OCI-LY3 (cell line): ENCODE measurements at regions not wholly inside any gene's neighbourhood (a gene's known extent, or its start where the extent isn't known, plus 50 kb on each side); places are given as distances from the start of the nearest gene placed in this dataset.

ENCODE experiments used
- EZH2phosphoT487 ChIP-seq: fragments of 200-600 bp; shearing (Covaris generic); IDR thresholded peaks from 2 replicates; pipeline ENCODE4 v1.6.1; 2018; ENCODE audit warnings: antibody characterized with exemption, mixed run types, low read depth
- TF ChIP-seq, protein P1 (sequence below): fragments of 200-600, 300-600 bp; sonication (generic); IDR thresholded peaks from 2 replicates; pipeline ENCODE4 v1.5.1; 2014; ENCODE audit warnings: antibody characterized with exemption, low read length, low read depth

DNA sequence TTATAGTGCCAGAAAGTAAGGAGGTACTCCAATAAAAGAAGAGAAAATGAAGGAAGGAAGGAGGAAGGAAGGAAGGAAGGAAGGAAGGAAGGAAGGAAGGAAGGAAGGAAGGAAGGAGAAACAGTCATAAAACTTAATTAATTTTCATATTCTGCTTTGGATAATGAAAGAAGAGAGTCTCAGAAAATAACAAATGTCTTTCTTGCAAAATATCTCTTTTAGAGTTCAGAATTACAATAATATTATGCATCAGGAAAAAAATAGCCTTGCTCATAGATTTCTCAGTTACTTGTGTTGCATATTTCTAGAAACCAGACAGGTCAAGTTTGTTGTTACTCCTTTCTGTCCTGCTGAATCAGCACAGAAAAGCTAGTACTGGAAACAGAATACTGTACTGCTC lies 130.1 kb upstream of the DKK2 start:
- TF ChIP-seq, protein P1, sequence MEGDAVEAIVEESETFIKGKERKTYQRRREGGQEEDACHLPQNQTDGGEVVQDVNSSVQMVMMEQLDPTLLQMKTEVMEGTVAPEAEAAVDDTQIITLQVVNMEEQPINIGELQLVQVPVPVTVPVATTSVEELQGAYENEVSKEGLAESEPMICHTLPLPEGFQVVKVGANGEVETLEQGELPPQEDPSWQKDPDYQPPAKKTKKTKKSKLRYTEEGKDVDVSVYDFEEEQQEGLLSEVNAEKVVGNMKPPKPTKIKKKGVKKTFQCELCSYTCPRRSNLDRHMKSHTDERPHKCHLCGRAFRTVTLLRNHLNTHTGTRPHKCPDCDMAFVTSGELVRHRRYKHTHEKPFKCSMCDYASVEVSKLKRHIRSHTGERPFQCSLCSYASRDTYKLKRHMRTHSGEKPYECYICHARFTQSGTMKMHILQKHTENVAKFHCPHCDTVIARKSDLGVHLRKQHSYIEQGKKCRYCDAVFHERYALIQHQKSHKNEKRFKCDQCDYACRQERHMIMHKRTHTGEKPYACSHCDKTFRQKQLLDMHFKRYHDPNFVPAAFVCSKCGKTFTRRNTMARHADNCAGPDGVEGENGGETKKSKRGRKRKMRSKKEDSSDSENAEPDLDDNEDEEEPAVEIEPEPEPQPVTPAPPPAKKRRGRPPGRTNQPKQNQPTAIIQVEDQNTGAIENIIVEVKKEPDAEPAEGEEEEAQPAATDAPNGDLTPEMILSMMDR = no peak
- no peak for TF ChIP-seq EZH2phosphoT487
